GM10266 (cell line): ENCODE measurements at regions not wholly inside any gene's neighbourhood (a gene's known extent, or its start where the extent isn't known, plus 50 kb on each side); places are given as distances from the start of the nearest gene placed in this dataset.

ENCODE experiments used
- DNase-seq: peaks from one replicate; pipeline ENCODE4 v3.0.0; 2012; ENCODE audit errors: extremely low spot score
- CTCF ChIP-seq: IDR thresholded peaks from 2 replicates; pipeline ENCODE4 v1.5.1; 2012; ENCODE audit warnings: mild to moderate bottlenecking, low read depth; ENCODE audit not compliant: control insufficient read depth, insufficient read depth; ENCODE audit errors: missing control alignments

DNA sequence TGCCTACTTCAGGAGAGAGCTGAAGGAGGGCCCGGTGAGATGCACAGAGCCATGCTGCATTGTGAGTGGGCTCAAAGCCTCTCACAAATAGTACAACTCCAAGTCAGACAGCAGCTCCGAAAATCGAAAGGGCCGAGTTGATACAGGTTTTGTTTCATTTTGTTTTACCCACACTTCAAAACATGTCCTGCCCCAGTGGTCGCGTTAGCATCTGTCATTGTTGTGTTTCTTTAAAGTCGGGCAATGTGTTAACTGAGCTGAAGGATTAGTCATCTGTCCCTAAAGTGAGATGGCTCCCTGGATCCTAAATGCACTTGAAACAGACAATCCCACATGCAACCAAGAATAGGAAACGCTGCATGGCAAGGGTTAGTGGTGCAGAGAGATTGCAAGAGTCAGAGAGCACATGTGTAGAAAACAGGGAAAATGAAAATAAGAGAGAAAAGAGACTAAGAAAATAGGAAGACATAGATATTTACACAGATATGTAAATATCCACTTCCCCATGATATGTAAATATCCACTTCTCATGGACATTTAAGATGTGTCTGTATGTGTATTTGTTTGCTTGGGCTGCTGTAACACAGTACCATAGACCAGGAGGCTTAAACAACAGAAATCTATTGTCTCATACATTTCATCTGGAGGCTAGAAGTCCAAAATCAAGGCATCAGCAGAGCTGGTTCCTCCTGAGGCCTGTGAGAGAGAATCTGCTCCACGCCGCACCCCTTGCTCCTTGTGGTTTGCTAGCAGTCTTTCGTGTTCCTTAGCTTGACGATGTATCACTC is 131.4 kb upstream of the RAB4A start:
- no peak for DNase-seq
- no peak for TF ChIP-seq CTCF

DNA sequence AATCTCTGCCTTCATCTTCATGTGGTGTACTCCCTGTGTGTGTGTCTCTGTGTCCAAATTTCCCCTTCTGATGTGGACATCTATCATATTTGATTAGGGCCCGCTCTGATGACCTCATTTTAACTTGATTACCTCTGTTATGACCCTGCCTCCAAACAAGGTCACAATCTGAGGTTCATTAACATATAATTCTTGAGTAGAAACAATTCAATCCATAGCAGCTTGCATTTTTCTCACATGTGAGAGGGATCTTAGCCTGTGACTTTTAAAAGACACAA is 130.9 kb upstream of the RAB4A start:
- TF ChIP-seq CTCF: no peak

DNA sequence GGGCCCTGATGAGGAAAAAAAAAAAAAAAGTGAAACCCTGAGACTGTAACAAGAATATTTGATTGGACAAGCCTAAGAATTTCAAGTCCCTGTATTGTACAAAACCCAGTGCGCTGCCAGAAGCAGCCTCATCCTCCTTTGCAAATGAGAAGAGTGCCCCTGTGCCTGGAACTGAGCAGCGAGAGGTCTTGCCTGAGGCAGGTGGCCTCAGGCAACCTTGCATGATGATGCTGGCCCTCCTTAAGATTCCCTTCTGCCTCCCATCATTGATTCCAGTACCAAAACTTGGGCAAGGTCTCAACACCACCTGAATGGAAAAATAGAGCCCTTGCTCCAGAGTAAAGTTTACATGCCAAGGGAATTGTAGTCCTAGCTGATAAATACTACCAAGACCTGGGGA is 129.6 kb upstream of the RAB4A start:
- TF ChIP-seq CTCF: no peak

More for the DNA sequence above, 130.9 kb upstream of the RAB4A start:
- DNase-seq: no peak

GRCh38 chr1:229141689-229142377 is 129.1 kb upstream of the RAB4A start:
- no peak for TF ChIP-seq CTCF
- no peak for DNase-seq

More for the DNA sequence above, 129.6 kb upstream of the RAB4A start:
- DNase-seq: no peak

- no peak for DNase-seq
- TF ChIP-seq CTCF: no peak
These were observed 128.4 kb upstream of the RAB4A start for GRCh38 chr1:229142471-229142870.

DNA sequence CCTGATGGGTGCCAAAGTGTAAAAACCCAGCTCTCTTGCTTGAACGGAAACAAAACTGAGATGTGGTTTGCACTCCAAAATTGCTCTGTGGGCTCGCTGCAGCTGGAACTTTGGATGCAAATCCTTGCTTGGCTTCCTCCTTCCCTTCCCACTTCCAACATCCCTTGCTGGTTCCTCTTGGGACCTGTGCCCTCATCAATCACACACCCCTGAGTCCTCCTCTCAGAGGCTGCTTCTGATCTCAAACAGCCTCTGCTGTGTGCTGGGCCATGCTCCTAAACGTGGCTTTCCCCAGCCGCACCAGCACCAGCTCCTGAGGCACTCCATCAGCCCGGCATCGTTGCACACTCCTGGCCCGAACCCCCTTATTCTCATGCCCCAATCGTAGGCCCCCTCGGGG is 124.3 kb upstream of the RAB4A start:
- no peak for DNase-seq
- no peak for TF ChIP-seq CTCF

DNA sequence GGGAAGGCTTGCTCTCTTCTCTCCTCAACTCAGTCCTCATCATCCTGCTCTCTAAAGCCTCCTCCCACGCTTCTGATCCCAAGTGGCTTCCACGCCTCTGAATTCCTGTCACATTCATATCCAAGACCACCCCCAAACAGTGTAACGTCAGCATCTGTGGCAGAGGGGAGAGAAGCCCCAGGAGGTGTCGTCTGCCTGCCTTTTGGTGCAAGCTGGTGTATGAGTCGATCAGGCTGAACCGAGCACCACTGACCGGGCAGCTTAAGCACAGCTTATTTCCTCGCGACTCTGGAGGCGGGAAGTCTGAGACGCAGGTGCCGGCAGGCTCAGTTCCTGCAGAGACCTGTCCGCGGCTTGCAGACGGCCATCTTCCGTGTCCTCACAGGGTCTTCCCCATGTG is 123.8 kb upstream of the RAB4A start:
- no peak for DNase-seq
- no peak for TF ChIP-seq CTCF
